Neural cell (in vitro differentiated cells): ENCODE measurements at regions not wholly inside any gene's neighbourhood (a gene's known extent, or its start where the extent isn't known, plus 50 kb on each side); places are given as distances from the start of the nearest gene placed in this dataset.

Source experiments
- H2AFZ ChIP-seq: fragments of 200-600, 300-800 bp; sonication (generic), shearing (Covaris generic); 2 replicates; pipeline ENCODE4 v1.6.0; 2014; ENCODE audit warnings: low read depth, mild to moderate bottlenecking, antibody characterized with exemption, low read length, moderate library complexity
- H3F3A ChIP-seq: fragments of 200-600 bp; shearing (Covaris generic); 2 replicates; pipeline ENCODE4 v1.6.1; 2016; ENCODE audit warnings: mild to moderate bottlenecking, moderate library complexity, mixed read lengths, antibody characterized with exemption, low read length; ENCODE audit not compliant: insufficient read depth, poor library complexity, severe bottlenecking
- H3K27ac ChIP-seq: fragments of 200-600, 300-800 bp; sonication (generic), shearing (Covaris generic); 2 replicates; pipeline ENCODE4 v1.5.1; 2014; ENCODE audit warnings: mild to moderate bottlenecking, low read length, moderate library complexity
- H3K27me3 ChIP-seq: fragments of 300-800, 200-600 bp; sonication (generic), shearing (Covaris generic); 2 replicates; pipeline ENCODE4 v1.6.0; 2014; ENCODE audit warnings: mild to moderate bottlenecking, low read depth, low read length, moderate library complexity; ENCODE audit not compliant: insufficient read depth
- H3K36me3 ChIP-seq: fragments of 300-800, 200-600 bp; sonication (generic), shearing (Covaris generic); 2 replicates; pipeline ENCODE4 v1.5.1; 2014; ENCODE audit warnings: mild to moderate bottlenecking, antibody characterized with exemption, low read length, moderate library complexity; ENCODE audit not compliant: insufficient read depth
- H3K4me2 ChIP-seq: fragments of 300-800, 200-600 bp; sonication (generic), shearing (Covaris generic); 2 replicates; pipeline ENCODE4 v1.6.0; 2014; ENCODE audit warnings: mild to moderate bottlenecking, low read length
- H3K4me3 ChIP-seq: fragments of 300-800, 200-600 bp; sonication (generic), shearing (Covaris generic); 2 replicates; pipeline ENCODE4 v1.5.1; 2014; ENCODE audit warnings: mild to moderate bottlenecking, low read length, moderate library complexity
- H3K79me2 ChIP-seq: fragments of 200-600 bp; shearing (Covaris generic); replicated peaks from 2 replicates; pipeline ENCODE4 v1.6.0; 2014; ENCODE audit warnings: mild to moderate bottlenecking, low read length, moderate library complexity; ENCODE audit not compliant: insufficient read depth
- H3K9ac ChIP-seq: fragments of 300-800, 200-600 bp; sonication (generic), shearing (Covaris generic); 2 replicates; pipeline ENCODE4 v1.6.1; 2016; ENCODE audit warnings: mild to moderate bottlenecking, low read length, mixed read lengths
- H3K9me2 ChIP-seq: fragments of 200-600 bp; shearing (Covaris generic); 2 replicates; pipeline ENCODE4 v1.6.1; 2016; ENCODE audit warnings: mild to moderate bottlenecking, low read length, mixed read lengths; ENCODE audit not compliant: insufficient read depth
- H3K9me3 ChIP-seq: fragments of 200-600, 300-800 bp; sonication (generic), shearing (Covaris generic); 2 replicates; pipeline ENCODE4 v1.6.1; 2016; ENCODE audit warnings: mild to moderate bottlenecking, mixed run types, low read length, moderate library complexity, mixed read lengths
- H4K20me1 ChIP-seq: fragments of 200-600 bp; shearing (Covaris generic); 2 replicates; pipeline ENCODE4 v1.6.1; 2016; ENCODE audit warnings: mild to moderate bottlenecking, mixed run types; ENCODE audit not compliant: insufficient read depth
- EP300 ChIP-seq: fragments of 450-650 bp; conservative IDR thresholded peaks from 2 replicates; pipeline ENCODE4 v1.6.1; 2014; ENCODE audit warnings: antibody characterized with exemption, mild to moderate bottlenecking, moderate library complexity; ENCODE audit not compliant: poor library complexity, severe bottlenecking
- EZH2 ChIP-seq: fragments of 200-600, 300-800 bp; shearing (Covaris generic), sonication (generic); IDR thresholded peaks from 2 replicates; pipeline ENCODE4 v1.6.1; 2014; ENCODE audit warnings: antibody characterized with exemption, low read length, borderline replicate concordance, mild to moderate bottlenecking; ENCODE audit not compliant: insufficient read depth, poor library complexity, severe bottlenecking
- MXI1 ChIP-seq: fragments of 450-650 bp; conservative IDR thresholded peaks from 2 replicates; pipeline ENCODE4 v1.6.1; 2014; ENCODE audit warnings: antibody characterized with exemption, mild to moderate bottlenecking; ENCODE audit not compliant: poor library complexity, severe bottlenecking
- POLR2AphosphoS5 ChIP-seq: IDR thresholded peaks from 2 replicates; pipeline ENCODE4 v1.6.1; 2012
- RAD21 ChIP-seq: fragments of 450-650 bp; conservative IDR thresholded peaks from 2 replicates; pipeline ENCODE4 v1.6.1; 2014; ENCODE audit warnings: antibody characterized with exemption, mild to moderate bottlenecking, moderate library complexity
- SMC3 ChIP-seq: fragments of 450-650 bp; conservative IDR thresholded peaks from 2 replicates; pipeline ENCODE4 v1.6.1; 2014; ENCODE audit warnings: antibody characterized with exemption, mild to moderate bottlenecking, moderate library complexity; ENCODE audit not compliant: poor library complexity
- TAF1 ChIP-seq: IDR thresholded peaks from 2 replicates; pipeline ENCODE4 v1.6.1; 2012; ENCODE audit warnings: low read depth
- TF ChIP-seq, protein P1 (sequence below): IDR thresholded peaks from 2 replicates; pipeline ENCODE4 v1.6.1; 2012; ENCODE audit warnings: borderline replicate concordance
- TF ChIP-seq, protein P2 (sequence below): fragments of 450-650 bp; IDR thresholded peaks from 2 replicates; pipeline ENCODE4 v1.5.1; 2014; ENCODE audit warnings: antibody characterized with exemption, mild to moderate bottlenecking, moderate library complexity; ENCODE audit not compliant: poor library complexity, severe bottlenecking

DNA sequence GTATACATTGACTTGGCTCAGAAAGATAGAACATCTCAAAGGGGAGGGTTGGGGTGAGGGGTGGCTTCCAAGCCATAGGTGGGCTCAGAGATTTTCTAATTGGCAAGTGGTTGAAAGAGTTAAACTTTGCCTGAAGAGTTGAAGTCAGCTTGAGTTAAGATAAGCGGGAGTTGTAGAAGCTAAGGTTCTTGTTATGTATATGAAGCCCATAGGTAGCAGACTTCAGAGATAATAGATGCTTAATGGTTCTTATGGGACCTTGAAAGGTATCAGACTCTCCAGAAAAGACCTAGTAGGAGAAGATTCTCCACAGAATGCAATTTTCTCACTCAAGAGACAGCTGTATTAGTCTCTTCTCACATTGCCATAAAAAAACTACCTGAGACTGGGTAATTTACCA, 599.1 kb upstream of the CPEB2 start:
- Histone ChIP-seq H3K4me3 (no peak overlapping the region), H3K27ac (no peak overlapping the region), H3K9me2 (no peaks in the 10 kb centered on the region), H3F3A (no peaks in the 10 kb centered on the region), H3K27me3 (no peaks in the 10 kb centered on the region), H3K36me3 (no peaks in the 10 kb centered on the region), H3K4me2 (no peak overlapping the region), H4K20me1 (no peaks in the 10 kb centered on the region), H3K79me2 (no peaks in the 10 kb centered on the region), H2AFZ (no peak overlapping the region), H3K9me3 (no peaks in the 10 kb centered on the region), H3K9ac (no peak overlapping the region)
- TF ChIP-seq EP300 (no peak), SMC3 (no peak), RAD21 (no peak), TAF1 (no peak), EZH2 (no peak), MXI1 (no peak), POLR2AphosphoS5 (no peak)
- TF ChIP-seq, protein P1, sequence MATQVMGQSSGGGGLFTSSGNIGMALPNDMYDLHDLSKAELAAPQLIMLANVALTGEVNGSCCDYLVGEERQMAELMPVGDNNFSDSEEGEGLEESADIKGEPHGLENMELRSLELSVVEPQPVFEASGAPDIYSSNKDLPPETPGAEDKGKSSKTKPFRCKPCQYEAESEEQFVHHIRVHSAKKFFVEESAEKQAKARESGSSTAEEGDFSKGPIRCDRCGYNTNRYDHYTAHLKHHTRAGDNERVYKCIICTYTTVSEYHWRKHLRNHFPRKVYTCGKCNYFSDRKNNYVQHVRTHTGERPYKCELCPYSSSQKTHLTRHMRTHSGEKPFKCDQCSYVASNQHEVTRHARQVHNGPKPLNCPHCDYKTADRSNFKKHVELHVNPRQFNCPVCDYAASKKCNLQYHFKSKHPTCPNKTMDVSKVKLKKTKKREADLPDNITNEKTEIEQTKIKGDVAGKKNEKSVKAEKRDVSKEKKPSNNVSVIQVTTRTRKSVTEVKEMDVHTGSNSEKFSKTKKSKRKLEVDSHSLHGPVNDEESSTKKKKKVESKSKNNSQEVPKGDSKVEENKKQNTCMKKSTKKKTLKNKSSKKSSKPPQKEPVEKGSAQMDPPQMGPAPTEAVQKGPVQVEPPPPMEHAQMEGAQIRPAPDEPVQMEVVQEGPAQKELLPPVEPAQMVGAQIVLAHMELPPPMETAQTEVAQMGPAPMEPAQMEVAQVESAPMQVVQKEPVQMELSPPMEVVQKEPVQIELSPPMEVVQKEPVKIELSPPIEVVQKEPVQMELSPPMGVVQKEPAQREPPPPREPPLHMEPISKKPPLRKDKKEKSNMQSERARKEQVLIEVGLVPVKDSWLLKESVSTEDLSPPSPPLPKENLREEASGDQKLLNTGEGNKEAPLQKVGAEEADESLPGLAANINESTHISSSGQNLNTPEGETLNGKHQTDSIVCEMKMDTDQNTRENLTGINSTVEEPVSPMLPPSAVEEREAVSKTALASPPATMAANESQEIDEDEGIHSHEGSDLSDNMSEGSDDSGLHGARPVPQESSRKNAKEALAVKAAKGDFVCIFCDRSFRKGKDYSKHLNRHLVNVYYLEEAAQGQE = no peak
- TF ChIP-seq, protein P2, sequence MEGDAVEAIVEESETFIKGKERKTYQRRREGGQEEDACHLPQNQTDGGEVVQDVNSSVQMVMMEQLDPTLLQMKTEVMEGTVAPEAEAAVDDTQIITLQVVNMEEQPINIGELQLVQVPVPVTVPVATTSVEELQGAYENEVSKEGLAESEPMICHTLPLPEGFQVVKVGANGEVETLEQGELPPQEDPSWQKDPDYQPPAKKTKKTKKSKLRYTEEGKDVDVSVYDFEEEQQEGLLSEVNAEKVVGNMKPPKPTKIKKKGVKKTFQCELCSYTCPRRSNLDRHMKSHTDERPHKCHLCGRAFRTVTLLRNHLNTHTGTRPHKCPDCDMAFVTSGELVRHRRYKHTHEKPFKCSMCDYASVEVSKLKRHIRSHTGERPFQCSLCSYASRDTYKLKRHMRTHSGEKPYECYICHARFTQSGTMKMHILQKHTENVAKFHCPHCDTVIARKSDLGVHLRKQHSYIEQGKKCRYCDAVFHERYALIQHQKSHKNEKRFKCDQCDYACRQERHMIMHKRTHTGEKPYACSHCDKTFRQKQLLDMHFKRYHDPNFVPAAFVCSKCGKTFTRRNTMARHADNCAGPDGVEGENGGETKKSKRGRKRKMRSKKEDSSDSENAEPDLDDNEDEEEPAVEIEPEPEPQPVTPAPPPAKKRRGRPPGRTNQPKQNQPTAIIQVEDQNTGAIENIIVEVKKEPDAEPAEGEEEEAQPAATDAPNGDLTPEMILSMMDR = no peak

DNA sequence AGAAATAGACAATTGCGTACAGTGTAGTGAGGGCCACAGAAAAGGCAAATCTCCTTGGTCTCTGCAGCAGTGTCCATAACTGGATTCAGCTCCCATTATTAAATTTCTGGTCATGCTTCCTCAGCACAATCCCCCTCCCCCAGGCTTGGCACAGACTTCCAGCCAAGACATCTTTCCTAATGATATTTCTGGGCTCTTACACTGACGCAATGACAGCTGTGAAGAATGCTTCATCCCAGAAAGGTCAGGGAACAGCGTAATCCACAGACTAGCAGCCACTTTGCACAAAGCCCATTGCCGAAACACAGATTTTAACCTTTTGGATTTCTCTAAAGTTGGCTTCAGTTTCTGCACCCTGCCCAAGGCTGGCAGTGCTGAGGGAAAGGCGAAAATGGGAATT, 597.6 kb upstream of the CPEB2 start:
- Histone ChIP-seq H3K27me3 (no peaks in the 10 kb centered on the region), H3K9ac (no peak overlapping the region), H3K36me3 (no peaks in the 10 kb centered on the region), H4K20me1 (no peaks in the 10 kb centered on the region), H3K27ac (no peak overlapping the region), H3K9me2 (no peaks in the 10 kb centered on the region), H3F3A (no peaks in the 10 kb centered on the region), H3K4me3 (no peak overlapping the region), H2AFZ (no peak overlapping the region), H3K79me2 (no peaks in the 10 kb centered on the region), H3K4me2 (no peak overlapping the region), H3K9me3 (no peaks in the 10 kb centered on the region)
- TF ChIP-seq MXI1 = no peak
- no peak for TF ChIP-seq EP300
- TF ChIP-seq, protein P2 = no peak
- TF ChIP-seq RAD21 = no peak
- no peak for TF ChIP-seq EZH2
- TF ChIP-seq, protein P1 = no peak
- no peak for TF ChIP-seq SMC3
- no peak for TF ChIP-seq TAF1
- TF ChIP-seq POLR2AphosphoS5 = no peak
